ENCODE measurements at regions not wholly inside any gene's neighbourhood (a gene's known extent, or its start where the extent isn't known, plus 50 kb on each side); places are given as distances from the start of the nearest gene placed in this dataset.

- TF ChIP-seq POLR2A (IDR thresholded peaks at IDR 0.05; ENCODE audit: low read length): no peak
- TF ChIP-seq GATA1 (IDR thresholded peaks at IDR 0.05; ENCODE audit: low read depth, low read length): no peak
These were observed 354.9 kb downstream of the FOXO1 start for GRCh38 chr13:40311356-40312101.

Data from erythroblast (primary cell).